ENCODE measurements at regions not wholly inside any gene's neighbourhood (a gene's known extent, or its start where the extent isn't known, plus 50 kb on each side); places are given as distances from the start of the nearest gene placed in this dataset.

- no peak for DNase-seq
Measured at GRCh38 chr11:105553025-105553424, 56.8 kb upstream of the GRIA4 start.

GRCh38 chr11:105548359-105548758 lies 61.5 kb upstream of the GRIA4 start:
- no peak for DNase-seq

- DNase-seq, result peak; percentile 2
Measured at GRCh38 chr11:105538588-105538987, 71.3 kb upstream of the GRIA4 start.

GRCh38 chr11:105537531-105537930 lies 72.3 kb upstream of the GRIA4 start:
- no peak for DNase-seq

GRCh38 chr11:105524286-105524685 lies 85.6 kb upstream of the GRIA4 start:
- no peak for DNase-seq

GRCh38 chr11:105520706-105521345 lies 89.0 kb upstream of the GRIA4 start:
- no peak for DNase-seq

- no peak for DNase-seq
Measured at GRCh38 chr11:105507496-105508254, 102.2 kb upstream of the GRIA4 start.

- DNase-seq, result no peak
Measured at GRCh38 chr11:105492010-105492409, 117.9 kb upstream of the GRIA4 start.

- DNase-seq, result no peak
Measured at GRCh38 chr11:105491394-105491793, 118.5 kb upstream of the GRIA4 start.

GRCh38 chr11:105490333-105490732 lies 119.5 kb upstream of the GRIA4 start:
- DNase-seq, result no peak

GRCh38 chr11:105489446-105489845 lies 120.4 kb upstream of the GRIA4 start:
- DNase-seq, result peak; percentile 85

- no peak for DNase-seq
Measured at GRCh38 chr11:105486929-105487328, 122.9 kb upstream of the GRIA4 start.

GRCh38 chr11:105469931-105470330 lies 139.9 kb upstream of the GRIA4 start:
- no peak for DNase-seq

GRCh38 chr11:105468154-105468553 lies 141.7 kb upstream of the GRIA4 start:
- DNase-seq, result no peak

- DNase-seq, result peak; percentile 14
Measured at GRCh38 chr11:105466582-105467228, 143.2 kb upstream of the GRIA4 start.

- DNase-seq, result no peak
Measured at GRCh38 chr11:105458071-105458470, 151.8 kb upstream of the GRIA4 start.

GRCh38 chr11:105456950-105457349 lies 152.9 kb upstream of the GRIA4 start:
- DNase-seq, result no peak

GRCh38 chr11:105449100-105449734 lies 160.7 kb upstream of the GRIA4 start:
- DNase-seq, result no peak

- DNase-seq, result no peak
Measured at GRCh38 chr11:105448703-105449079, 161.2 kb upstream of the GRIA4 start.

GRCh38 chr11:105447936-105448702 lies 161.8 kb upstream of the GRIA4 start:
- no peak for DNase-seq

- DNase-seq, result no peak
Measured at GRCh38 chr11:105443623-105444022, 166.2 kb upstream of the GRIA4 start.

- no peak for DNase-seq
Measured at GRCh38 chr11:105432241-105432995, 177.5 kb upstream of the GRIA4 start.

All from eye (tissue), 1 donor.